Neural cell (in vitro differentiated cells): ENCODE measurements at regions not wholly inside any gene's neighbourhood (a gene's known extent, or its start where the extent isn't known, plus 50 kb on each side); places are given as distances from the start of the nearest gene placed in this dataset.

Experiments
- EP300 ChIP-seq: fragments of 450-650 bp; conservative IDR thresholded peaks from 2 replicates; pipeline ENCODE4 v1.6.1; 2014; ENCODE audit warnings: antibody characterized with exemption, mild to moderate bottlenecking, moderate library complexity; ENCODE audit not compliant: poor library complexity, severe bottlenecking
- EZH2 ChIP-seq: fragments of 200-600, 300-800 bp; shearing (Covaris generic), sonication (generic); IDR thresholded peaks from 2 replicates; pipeline ENCODE4 v1.6.1; 2014; ENCODE audit warnings: antibody characterized with exemption, low read length, borderline replicate concordance, mild to moderate bottlenecking; ENCODE audit not compliant: insufficient read depth, poor library complexity, severe bottlenecking
- RAD21 ChIP-seq: fragments of 450-650 bp; conservative IDR thresholded peaks from 2 replicates; pipeline ENCODE4 v1.6.1; 2014; ENCODE audit warnings: antibody characterized with exemption, mild to moderate bottlenecking, moderate library complexity

DNA sequence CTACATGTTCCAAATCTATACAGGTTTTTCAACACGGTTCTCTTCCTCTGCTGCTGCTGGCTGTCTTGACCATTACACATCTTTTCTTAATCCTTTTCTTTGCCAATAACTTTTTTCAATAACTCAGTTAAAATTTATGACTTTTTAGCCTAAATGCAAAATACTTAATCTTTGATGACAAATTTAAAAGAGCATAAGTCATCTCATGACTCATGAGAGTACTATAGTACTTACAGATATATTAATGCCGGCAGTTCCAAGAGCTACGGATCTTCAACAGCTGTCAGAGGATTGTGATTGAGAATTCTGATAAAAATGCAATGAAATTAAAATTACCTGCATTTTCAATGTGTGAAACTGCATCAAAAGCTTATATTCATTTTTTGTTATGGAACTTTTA is 105.5 kb downstream of the KPNA2 start:
- no peak for TF ChIP-seq EP300
- no peak for TF ChIP-seq EZH2
- TF ChIP-seq RAD21, result no peak
